Stomach (tissue), 4 donors: ENCODE measurements at regions not wholly inside any gene's neighbourhood (a gene's known extent, or its start where the extent isn't known, plus 50 kb on each side); places are given as distances from the start of the nearest gene placed in this dataset.

Source experiments
- CTCF ChIP-seq, 7 experiments: fragments of 450-650 bp in 4 of 7; fragments of 200-600 bp in 3 of 7; sonication (generic) in 3 of 7; IDR thresholded peaks; one replicate each; pipeline ENCODE4 v1.5.1; 2016 to 2019; ENCODE audit warnings: antibody characterized with exemption in 7 of 7, control low read depth in 2 of 7, mild to moderate bottlenecking in 1 of 7
- EP300 ChIP-seq: sonication (generic); formaldehyde crosslinking; IDR thresholded peaks from one replicate; pipeline ENCODE4 v1.6.1; 2017; ENCODE audit warnings: antibody characterized with exemption
- POLR2A ChIP-seq, 4 donors: fragments of 450-650 bp; IDR thresholded peaks; one replicate each; pipeline ENCODE4 v1.6.1; 2016; ENCODE audit warnings: antibody characterized with exemption in 4 of 4, control low read depth in 2 of 4, mild to moderate bottlenecking in 1 of 4, moderate library complexity in 1 of 4

DNA sequence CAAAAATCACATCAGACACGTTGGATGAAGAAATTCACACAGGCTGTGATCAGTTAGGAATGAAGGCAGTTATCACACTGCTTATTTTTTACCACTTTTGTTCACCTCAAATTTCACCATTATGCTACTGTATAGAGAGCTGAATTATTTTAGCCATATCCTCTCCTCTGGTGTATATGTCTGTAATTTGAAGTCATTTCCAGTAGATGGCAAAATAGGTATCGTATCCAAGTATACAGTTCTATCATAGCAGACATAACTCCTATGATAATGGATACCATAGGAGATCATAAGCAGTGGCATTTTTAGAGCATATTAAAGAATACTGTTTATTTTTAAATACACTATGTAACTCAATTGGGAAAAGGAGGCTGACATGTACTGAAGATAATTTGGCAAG is 909.7 kb downstream of the DNAJB9 start:
- TF ChIP-seq CTCF (IDR thresholded peaks at IDR 0.05) (no peak), POLR2A (IDR thresholded peaks at IDR 0.05) (no peak), EP300 (no peak)
